Progenitor cell of endocrine pancreas (in vitro differentiated cells): ENCODE measurements at regions not wholly inside any gene's neighbourhood (a gene's known extent, or its start where the extent isn't known, plus 50 kb on each side); places are given as distances from the start of the nearest gene placed in this dataset.

Source experiments
- DNase-seq: peaks from one replicate; pipeline ENCODE4 v3.0.0; 2021; ENCODE audit warnings: low spot score; ENCODE audit not compliant: unreplicated experiment
- H3K27ac Mint-ChIP-seq: 2 replicates; pipeline ENCODE4 v1.8.0; 2021; ENCODE audit warnings: mild to moderate bottlenecking, moderate library complexity, mixed read lengths
- H3K27me3 Mint-ChIP-seq: 2 replicates; pipeline ENCODE4 v1.8.0; 2021; ENCODE audit warnings: mixed read lengths
- H3K36me3 Mint-ChIP-seq: 2 replicates; pipeline ENCODE4 v1.8.0; 2022; ENCODE audit warnings: mixed read lengths; ENCODE audit not compliant: insufficient read depth
- H3K4me1 Mint-ChIP-seq: 2 replicates; pipeline ENCODE4 v1.8.0; 2021; ENCODE audit warnings: low read depth, mixed read lengths
- H3K4me3 Mint-ChIP-seq: 2 replicates; pipeline ENCODE4 v1.8.0; 2021; ENCODE audit warnings: low read depth, mild to moderate bottlenecking, moderate library complexity, mixed read lengths
- H3K9me3 Mint-ChIP-seq: 2 replicates; pipeline ENCODE4 v1.8.0; 2021; ENCODE audit warnings: low read depth, mixed read lengths
- CTCF ChIP-seq: fragments of 200-600 bp; sonication (generic); IDR thresholded peaks from one replicate; pipeline ENCODE4 v1.5.0; 2021; ENCODE audit warnings: antibody characterized with exemption, mild to moderate bottlenecking; ENCODE audit not compliant: unreplicated experiment

DNA sequence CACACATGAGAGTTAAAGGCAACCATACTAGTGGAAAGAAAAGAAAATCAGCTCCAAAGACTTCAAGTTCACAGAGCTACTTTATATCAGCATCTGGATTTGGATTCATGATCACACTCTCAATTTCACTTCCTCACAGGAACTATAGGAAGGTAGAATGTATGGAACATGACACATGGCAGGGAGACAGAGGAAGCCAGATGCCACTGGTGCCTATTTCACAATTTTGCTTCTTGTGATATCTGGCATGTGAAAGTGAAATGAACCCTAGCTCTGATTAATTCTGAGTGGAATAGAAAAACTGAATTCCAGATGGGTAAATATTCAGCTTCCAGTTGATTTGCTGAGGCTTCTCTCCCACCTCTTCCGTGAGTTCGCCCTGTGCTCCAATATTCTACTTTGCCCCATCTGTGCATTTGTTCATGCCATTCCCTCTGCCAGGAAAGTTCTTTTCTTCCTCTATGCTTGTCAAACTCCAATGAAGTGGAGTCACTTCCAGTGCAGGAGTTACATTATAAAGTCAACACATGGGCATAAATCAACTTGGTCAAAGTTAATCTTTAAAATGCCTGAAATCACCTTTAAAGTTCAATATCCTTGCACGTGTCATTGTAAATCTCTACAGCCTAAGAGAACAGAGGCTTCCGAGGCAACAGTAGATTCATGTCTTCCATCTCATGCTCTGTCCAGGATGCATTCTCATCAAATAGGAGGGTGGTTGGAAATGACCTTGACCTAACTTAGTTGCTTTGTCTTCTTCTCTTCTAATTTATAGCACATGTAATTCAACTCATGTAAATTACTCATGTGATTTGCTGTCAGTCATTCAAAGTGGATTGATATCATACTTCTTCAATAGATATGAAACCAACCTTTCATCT lies 275.3 kb downstream of the HIVEP2 start:
- Mint-ChIP-seq H3K27me3 (peaks cover 15% of the 10 kb centered on the region), H3K4me3 (no peak overlapping the region), H3K4me1 (peaks cover 15% of the 10 kb centered on the region), H3K27ac (no peak overlapping the region), H3K36me3 (no peaks in the 10 kb centered on the region), H3K9me3 (peaks cover 8% of the 10 kb centered on the region)
- DNase-seq: no peak
- no peak for TF ChIP-seq CTCF

DNA sequence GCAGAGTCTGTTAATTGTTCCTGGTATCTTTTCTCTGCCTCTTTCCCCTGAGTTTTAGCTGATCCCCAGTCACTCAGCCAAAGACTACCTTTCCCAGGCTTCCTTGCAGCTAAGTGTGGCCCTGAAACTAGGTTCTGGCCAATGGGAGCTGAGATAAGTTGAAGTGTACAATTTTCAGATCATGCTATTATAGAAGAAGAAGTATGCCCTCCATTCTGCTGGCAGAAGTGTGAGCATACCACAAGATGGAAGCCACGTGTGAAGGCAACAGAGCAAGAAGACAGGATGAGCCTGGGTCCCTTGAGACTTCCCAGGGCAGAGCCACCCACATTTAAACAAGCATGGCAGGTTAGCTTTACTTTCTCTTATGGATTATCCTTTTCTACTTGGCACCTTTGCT lies 273.2 kb downstream of the HIVEP2 start:
- TF ChIP-seq CTCF: no peak
- no peak overlapping the region for H3K27ac Mint-ChIP-seq
- H3K4me3 Mint-ChIP-seq: no peak overlapping the region
- no peak for DNase-seq
- peaks cover 25% of the 10 kb centered on the region for H3K27me3 Mint-ChIP-seq
- peaks cover 15% of the 10 kb centered on the region for H3K4me1 Mint-ChIP-seq
- H3K9me3 Mint-ChIP-seq: peaks cover 5% of the 10 kb centered on the region
- no peaks in the 10 kb centered on the region for H3K36me3 Mint-ChIP-seq

GRCh38 chr6:142675517-142675916 lies 269.5 kb downstream of the HIVEP2 start:
- DNase-seq: no peak
- Mint-ChIP-seq H3K27ac (no peak overlapping the region), H3K9me3 (no peaks in the 10 kb centered on the region), H3K27me3 (peaks cover 42% of the 10 kb centered on the region), H3K36me3 (no peaks in the 10 kb centered on the region), H3K4me1 (peaks cover 3% of the 10 kb centered on the region), H3K4me3 (no peak overlapping the region)
- no peak for TF ChIP-seq CTCF

DNA sequence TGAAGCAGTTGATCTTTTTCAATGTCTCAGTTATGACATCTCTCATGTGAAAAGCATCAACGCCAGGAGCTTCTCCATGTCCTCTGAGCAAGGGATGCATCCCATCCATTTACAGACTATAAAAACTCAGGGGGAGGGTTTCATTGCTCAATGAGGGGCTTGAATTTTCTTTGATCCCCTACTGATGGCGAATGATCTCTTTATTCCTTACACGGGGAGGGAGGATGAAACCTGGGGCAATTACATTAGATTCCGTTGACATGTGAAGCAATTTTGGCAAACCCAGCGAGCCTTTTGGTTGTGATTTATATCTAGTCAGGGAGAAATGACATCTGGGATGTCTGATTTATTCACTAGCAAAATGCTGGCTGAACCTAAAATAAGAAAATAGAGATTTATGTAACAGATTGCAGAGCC lies 268.9 kb downstream of the HIVEP2 start:
- no peak overlapping the region for H3K27ac Mint-ChIP-seq
- no peak for DNase-seq
- H3K4me3 Mint-ChIP-seq: no peak overlapping the region
- H3K36me3 Mint-ChIP-seq: no peaks in the 10 kb centered on the region
- H3K27me3 Mint-ChIP-seq: peaks cover 43% of the 10 kb centered on the region
- peaks cover 3% of the 10 kb centered on the region for H3K4me1 Mint-ChIP-seq
- no peaks in the 10 kb centered on the region for H3K9me3 Mint-ChIP-seq
- TF ChIP-seq CTCF: no peak

GRCh38 chr6:142676647-142677192 lies 268.3 kb downstream of the HIVEP2 start:
- H3K27me3 Mint-ChIP-seq: peaks cover 49% of the 10 kb centered on the region
- H3K27ac Mint-ChIP-seq: no peak overlapping the region
- DNase-seq: no peak
- peaks cover 3% of the 10 kb centered on the region for H3K4me1 Mint-ChIP-seq
- no peaks in the 10 kb centered on the region for H3K36me3 Mint-ChIP-seq
- H3K4me3 Mint-ChIP-seq: no peak overlapping the region
- H3K9me3 Mint-ChIP-seq: no peaks in the 10 kb centered on the region
- no peak for TF ChIP-seq CTCF
